Left lung (tissue), 4 donors: ENCODE measurements at regions not wholly inside any gene's neighbourhood (a gene's known extent, or its start where the extent isn't known, plus 50 kb on each side); places are given as distances from the start of the nearest gene placed in this dataset.

Experiments
- ATAC-seq: fragments of 200-7000 bp; cut with Tn5 transposase; one replicate; pipeline ENCODE4 v1.9.1; 2020; ENCODE audit warnings: moderate library complexity
- DNase-seq, 4 donors: peaks; one replicate each; pipeline ENCODE4 v3.0.0-alpha.2; 2013 to 2020
- H3K27ac ChIP-seq, 2 donors: fragments of 200-600 bp; sonication (generic) in 1 of 2; one replicate each; pipeline versions ENCODE4 v1.5.0 to v1.8.0; 2020 to 2021
- H3K27me3 ChIP-seq, 2 donors: fragments of 200-600 bp; sonication (generic) in 1 of 2; one replicate each; pipeline versions ENCODE4 v1.5.0 to v1.8.0; 2020 to 2021
- H3K36me3 ChIP-seq, 2 donors: fragments of 200-600 bp; sonication (generic) in 1 of 2; one replicate each; pipeline versions ENCODE4 v1.5.0 to v1.8.0; 2020 to 2021
- H3K4me1 ChIP-seq, 2 donors: fragments of 200-600 bp; one replicate each; pipeline ENCODE4 v1.8.0; 2021
- H3K4me3 ChIP-seq, 2 donors: fragments of 200-600 bp; sonication (generic) in 1 of 2; one replicate each; pipeline versions ENCODE4 v1.5.0 to v1.8.0; 2020 to 2021; ENCODE audit warnings: mild to moderate bottlenecking in 1 of 2
- H3K9me3 ChIP-seq, 2 donors: fragments of 200-600 bp; sonication (generic) in 1 of 2; one replicate each; pipeline versions ENCODE4 v1.5.0 to v1.8.0; 2020 to 2021
- intact Hi-C, 2 donors: fragments of 100-400 bp; cut with DNase I; formaldehyde crosslinking; loops; one replicate each; pipeline versions ENCODE4 v1.11.2 to v1.14.2; 2022
- TF ChIP-seq, protein P1 (sequence below), 2 donors: fragments of 200-600 bp; sonication (generic) in 1 of 2; IDR thresholded peaks; one replicate each; pipeline versions ENCODE4 v1.5.0 to v1.8.0; 2021; ENCODE audit warnings: antibody characterized with exemption in 2 of 2
- donor health status: DM: no; HTN: yes; CAD: no.
- donor health status: DM: no; HTN: no; CAD: no.

- H3K9me3 ChIP-seq, result peaks cover 0 to 12% of the 10 kb centered on the region in 2 donors
- ATAC-seq (no peak), DNase-seq (no peak)
- H3K36me3 ChIP-seq, result no peaks in the 10 kb centered on the region
- no peaks in the 10 kb centered on the region for H3K4me1 ChIP-seq
- TF ChIP-seq, protein P1, sequence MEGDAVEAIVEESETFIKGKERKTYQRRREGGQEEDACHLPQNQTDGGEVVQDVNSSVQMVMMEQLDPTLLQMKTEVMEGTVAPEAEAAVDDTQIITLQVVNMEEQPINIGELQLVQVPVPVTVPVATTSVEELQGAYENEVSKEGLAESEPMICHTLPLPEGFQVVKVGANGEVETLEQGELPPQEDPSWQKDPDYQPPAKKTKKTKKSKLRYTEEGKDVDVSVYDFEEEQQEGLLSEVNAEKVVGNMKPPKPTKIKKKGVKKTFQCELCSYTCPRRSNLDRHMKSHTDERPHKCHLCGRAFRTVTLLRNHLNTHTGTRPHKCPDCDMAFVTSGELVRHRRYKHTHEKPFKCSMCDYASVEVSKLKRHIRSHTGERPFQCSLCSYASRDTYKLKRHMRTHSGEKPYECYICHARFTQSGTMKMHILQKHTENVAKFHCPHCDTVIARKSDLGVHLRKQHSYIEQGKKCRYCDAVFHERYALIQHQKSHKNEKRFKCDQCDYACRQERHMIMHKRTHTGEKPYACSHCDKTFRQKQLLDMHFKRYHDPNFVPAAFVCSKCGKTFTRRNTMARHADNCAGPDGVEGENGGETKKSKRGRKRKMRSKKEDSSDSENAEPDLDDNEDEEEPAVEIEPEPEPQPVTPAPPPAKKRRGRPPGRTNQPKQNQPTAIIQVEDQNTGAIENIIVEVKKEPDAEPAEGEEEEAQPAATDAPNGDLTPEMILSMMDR (IDR thresholded peaks at IDR 0.05), result no peak
- H3K4me3 ChIP-seq, result no peak overlapping the region
- no peak overlapping the region for H3K27ac ChIP-seq
- intact Hi-C loops, result no loop called here
- H3K27me3 ChIP-seq, result no peaks in the 10 kb centered on the region
Observed at GRCh38 chr6:167583412-167583811, 243.3 kb upstream of the AFDN start.

- no peak for ATAC-seq
Observed at GRCh38 chr6:167588181-167588919, 238.4 kb upstream of the AFDN start.

GRCh38 chr6:167588920-167589614 is 237.6 kb upstream of the AFDN start:
- Histone ChIP-seq H3K9me3 (no peaks in the 10 kb centered on the region), H3K27me3 (no peaks in the 10 kb centered on the region), H3K27ac (no peak overlapping the region), H3K4me3 (no peak overlapping the region), H3K4me1 (no peaks in the 10 kb centered on the region), H3K36me3 (no peaks in the 10 kb centered on the region)
- intact Hi-C loops, result no loop called here
- ATAC-seq (no peak), DNase-seq (peak in 1 of 4 donors; percentile 64)
- TF ChIP-seq, protein P1 (IDR thresholded peaks at IDR 0.05), result no peak

More at GRCh38 chr6:167588181-167588919, 238.4 kb upstream of the AFDN start:
- no peaks in the 10 kb centered on the region for H3K27me3 ChIP-seq
- intact Hi-C loops, result no loop called here
- H3K4me3 ChIP-seq, result no peak overlapping the region
- no peak overlapping the region for H3K27ac ChIP-seq
- H3K9me3 ChIP-seq, result peaks cover 0 to 4% of the 10 kb centered on the region in 2 donors
- TF ChIP-seq, protein P1 (IDR thresholded peaks at IDR 0.05), result no peak
- H3K36me3 ChIP-seq, result no peaks in the 10 kb centered on the region
- no peaks in the 10 kb centered on the region for H3K4me1 ChIP-seq
- DNase-seq, result peak in 1 of 4 donors; percentile 47

DNA sequence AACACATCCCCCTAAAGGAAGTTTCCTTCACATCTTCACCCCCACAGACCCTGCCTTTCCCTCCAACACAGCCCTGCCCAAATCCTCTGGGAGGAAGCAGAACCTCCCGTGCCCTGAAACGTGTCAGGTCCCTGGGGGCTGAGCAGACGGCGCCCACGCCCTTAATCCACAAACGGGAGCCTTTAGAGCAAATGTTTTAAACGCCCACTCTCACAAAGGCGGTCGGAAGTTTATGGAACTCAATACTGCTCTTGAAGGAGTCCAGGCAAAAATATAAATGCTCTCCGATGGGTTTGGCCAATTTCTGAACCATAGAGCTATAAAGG is 237.1 kb upstream of the AFDN start:
- Histone ChIP-seq H3K27ac (no peak overlapping the region), H3K27me3 (no peaks in the 10 kb centered on the region), H3K36me3 (no peaks in the 10 kb centered on the region), H3K4me1 (no peaks in the 10 kb centered on the region), H3K9me3 (no peaks in the 10 kb centered on the region), H3K4me3 (no peak overlapping the region)
- TF ChIP-seq, protein P1 (IDR thresholded peaks at IDR 0.05), result no peak
- intact Hi-C loops, result no loop called here
- DNase-seq (no peak), ATAC-seq (no peak)

DNA sequence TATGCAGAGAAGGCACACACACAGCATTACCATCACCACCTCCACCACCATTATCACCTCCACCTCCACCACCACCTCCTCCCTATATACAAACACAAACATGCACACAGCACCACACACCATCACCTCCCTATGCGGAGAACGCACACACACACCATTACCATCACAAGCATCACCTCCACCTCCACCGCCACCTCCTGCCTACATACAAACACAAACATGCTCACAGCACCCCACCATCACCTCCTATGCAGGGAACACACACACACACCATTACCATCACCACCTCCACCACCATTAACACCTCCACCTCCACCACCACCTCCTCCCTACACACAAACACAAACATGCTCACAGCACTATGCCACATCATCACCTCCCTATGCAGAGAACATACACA is 236.5 kb upstream of the AFDN start:
- ATAC-seq, result no peak
- H3K4me3 ChIP-seq, result no peak overlapping the region
- H3K27me3 ChIP-seq, result no peaks in the 10 kb centered on the region
- intact Hi-C loops, result no loop called here
- H3K4me1 ChIP-seq, result no peaks in the 10 kb centered on the region
- no peak for DNase-seq
- TF ChIP-seq, protein P1 (IDR thresholded peaks at IDR 0.05), result no peak
- H3K27ac ChIP-seq, result no peak overlapping the region
- no peaks in the 10 kb centered on the region for H3K36me3 ChIP-seq
- no peaks in the 10 kb centered on the region for H3K9me3 ChIP-seq
